H1 (cell line): ENCODE measurements at regions not wholly inside any gene's neighbourhood (a gene's known extent, or its start where the extent isn't known, plus 50 kb on each side); places are given as distances from the start of the nearest gene placed in this dataset.

ENCODE experiments used
- BACH1 ChIP-seq: IDR thresholded peaks from 2 replicates; pipeline ENCODE4 v1.6.1; 2012; ENCODE audit warnings: low read length, improper control_type of control experiment
- CEBPB ChIP-seq: IDR thresholded peaks from 2 replicates; pipeline ENCODE4 v1.6.1; 2012; ENCODE audit warnings: low read depth, low read length
- POLR2A ChIP-seq, 2 experiments: IDR thresholded peaks; 1 replicate in 1 of 2; 2 replicates in 1 of 2; pipeline ENCODE4 v1.6.1; 2011; ENCODE audit warnings: low read depth in 2 of 2, low read length in 2 of 2, mild to moderate bottlenecking in 2 of 2; ENCODE audit errors: control extremely low read depth in 1 of 2
- TF ChIP-seq, protein P1 (sequence below), 3 experiments: IDR thresholded peaks; 1 replicate in 2 of 3; 2 replicates in 1 of 3; pipeline versions ENCODE4 v1.5.1 to v1.6.1; 2011; ENCODE audit warnings: low read length in 3 of 3, mild to moderate bottlenecking in 3 of 3, inconsistent platforms in 2 of 3, low read depth in 1 of 3, moderate library complexity in 1 of 3; ENCODE audit not compliant: insufficient read depth in 1 of 3; ENCODE audit errors: control extremely low read depth in 1 of 3
- TF ChIP-seq, protein P2 (sequence below): IDR thresholded peaks from 2 replicates; pipeline ENCODE4 v1.6.1; 2012; ENCODE audit warnings: inconsistent platforms

- TF ChIP-seq BACH1 (no peak), POLR2A (IDR thresholded peaks at IDR 0.05; ENCODE audit: control extremely low read depth in 1 of 2, low read depth in 2 of 2, low read length in 2 of 2) (no peak), CEBPB (no peak)
- TF ChIP-seq, protein P1, sequence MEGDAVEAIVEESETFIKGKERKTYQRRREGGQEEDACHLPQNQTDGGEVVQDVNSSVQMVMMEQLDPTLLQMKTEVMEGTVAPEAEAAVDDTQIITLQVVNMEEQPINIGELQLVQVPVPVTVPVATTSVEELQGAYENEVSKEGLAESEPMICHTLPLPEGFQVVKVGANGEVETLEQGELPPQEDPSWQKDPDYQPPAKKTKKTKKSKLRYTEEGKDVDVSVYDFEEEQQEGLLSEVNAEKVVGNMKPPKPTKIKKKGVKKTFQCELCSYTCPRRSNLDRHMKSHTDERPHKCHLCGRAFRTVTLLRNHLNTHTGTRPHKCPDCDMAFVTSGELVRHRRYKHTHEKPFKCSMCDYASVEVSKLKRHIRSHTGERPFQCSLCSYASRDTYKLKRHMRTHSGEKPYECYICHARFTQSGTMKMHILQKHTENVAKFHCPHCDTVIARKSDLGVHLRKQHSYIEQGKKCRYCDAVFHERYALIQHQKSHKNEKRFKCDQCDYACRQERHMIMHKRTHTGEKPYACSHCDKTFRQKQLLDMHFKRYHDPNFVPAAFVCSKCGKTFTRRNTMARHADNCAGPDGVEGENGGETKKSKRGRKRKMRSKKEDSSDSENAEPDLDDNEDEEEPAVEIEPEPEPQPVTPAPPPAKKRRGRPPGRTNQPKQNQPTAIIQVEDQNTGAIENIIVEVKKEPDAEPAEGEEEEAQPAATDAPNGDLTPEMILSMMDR (IDR thresholded peaks at IDR 0.05; ENCODE audit: control extremely low read depth in 1 of 3, insufficient read depth in 1 of 3, low read depth in 1 of 3, low read length in 3 of 3), result no peak
- TF ChIP-seq, protein P2, sequence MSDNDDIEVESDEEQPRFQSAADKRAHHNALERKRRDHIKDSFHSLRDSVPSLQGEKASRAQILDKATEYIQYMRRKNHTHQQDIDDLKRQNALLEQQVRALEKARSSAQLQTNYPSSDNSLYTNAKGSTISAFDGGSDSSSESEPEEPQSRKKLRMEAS, result no peak
Observed at GRCh38 chr6:87903323-87903722, 144.3 kb upstream of the SPACA1 start.
